RWPE1 (cell line): ENCODE measurements at regions not wholly inside any gene's neighbourhood (a gene's known extent, or its start where the extent isn't known, plus 50 kb on each side); places are given as distances from the start of the nearest gene placed in this dataset.

Experiments
- CTCF ChIA-PET: fragments of 350-600 bp; sonication (Branson Sonifier 250); formaldehyde crosslinking; extraction: SDS; loops from one replicate; lab custom pipeline; 2021; lab: Yijun Ruan, JAX
- POLR2A ChIA-PET: fragments of 400-600 bp; formaldehyde crosslinking; extraction: SDS; loops from one replicate; lab custom pipeline; 2020; ENCODE audit warnings: antibody characterized with exemption; ENCODE audit not compliant: low non-redundant PET; lab: Yijun Ruan, JAX
- DNase-seq: peaks from one replicate; pipeline ENCODE4 v3.0.0; 2012; ENCODE audit warnings: low spot score
- H3K27ac ChIP-seq: fragments of 450-650 bp; 2 replicates; pipeline ENCODE4 v1.5.1; 2017
- TF ChIP-seq, protein P1 (sequence below): fragments of 450-650 bp; conservative IDR thresholded peaks from 2 replicates; pipeline ENCODE4 v1.5.1; 2017; ENCODE audit warnings: low read depth, mild to moderate bottlenecking

DNA sequence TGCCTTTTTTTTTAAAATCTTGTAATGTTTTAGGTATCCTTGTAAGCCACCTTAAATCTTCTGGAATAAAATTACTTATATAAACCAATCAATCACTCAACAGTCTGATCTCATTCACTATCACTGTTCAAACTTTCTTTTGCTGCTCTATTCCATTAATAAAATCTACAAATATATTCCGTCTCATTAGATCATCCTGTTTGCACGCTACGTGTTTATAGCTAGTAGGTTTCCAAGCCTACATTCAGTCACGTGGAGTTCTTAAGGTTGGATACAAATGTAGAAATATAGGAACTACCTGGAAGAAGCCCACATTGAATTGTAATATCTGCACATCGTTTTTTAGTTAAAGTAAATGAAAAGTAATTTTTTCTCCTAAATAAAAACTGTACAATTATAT, 274.8 kb upstream of the CNTN4 start:
- ChIA-PET CTCF (no interaction called here), POLR2A (no interaction called here)
- no peak overlapping the region for H3K27ac ChIP-seq
- TF ChIP-seq, protein P1, sequence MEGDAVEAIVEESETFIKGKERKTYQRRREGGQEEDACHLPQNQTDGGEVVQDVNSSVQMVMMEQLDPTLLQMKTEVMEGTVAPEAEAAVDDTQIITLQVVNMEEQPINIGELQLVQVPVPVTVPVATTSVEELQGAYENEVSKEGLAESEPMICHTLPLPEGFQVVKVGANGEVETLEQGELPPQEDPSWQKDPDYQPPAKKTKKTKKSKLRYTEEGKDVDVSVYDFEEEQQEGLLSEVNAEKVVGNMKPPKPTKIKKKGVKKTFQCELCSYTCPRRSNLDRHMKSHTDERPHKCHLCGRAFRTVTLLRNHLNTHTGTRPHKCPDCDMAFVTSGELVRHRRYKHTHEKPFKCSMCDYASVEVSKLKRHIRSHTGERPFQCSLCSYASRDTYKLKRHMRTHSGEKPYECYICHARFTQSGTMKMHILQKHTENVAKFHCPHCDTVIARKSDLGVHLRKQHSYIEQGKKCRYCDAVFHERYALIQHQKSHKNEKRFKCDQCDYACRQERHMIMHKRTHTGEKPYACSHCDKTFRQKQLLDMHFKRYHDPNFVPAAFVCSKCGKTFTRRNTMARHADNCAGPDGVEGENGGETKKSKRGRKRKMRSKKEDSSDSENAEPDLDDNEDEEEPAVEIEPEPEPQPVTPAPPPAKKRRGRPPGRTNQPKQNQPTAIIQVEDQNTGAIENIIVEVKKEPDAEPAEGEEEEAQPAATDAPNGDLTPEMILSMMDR, result no peak
- DNase-seq, result no peak

GRCh38 chr3:1824359-1824758, 274.3 kb upstream of the CNTN4 start:
- no peak for DNase-seq
- H3K27ac ChIP-seq, result no peak overlapping the region
- ChIA-PET CTCF (interaction anchor here (0.6 kb wide), 1 partner anchor 177 kb away, joined by 4 read pairs; no protein-coding TSS in a partner anchor), POLR2A (no interaction called here)
- TF ChIP-seq, protein P1, result no peak

GRCh38 chr3:1828519-1828918, 270.1 kb upstream of the CNTN4 start:
- CTCF ChIA-PET, result no interaction called here
- TF ChIP-seq, protein P1, result no peak
- POLR2A ChIA-PET, result no interaction called here
- H3K27ac ChIP-seq, result no peak overlapping the region
- no peak for DNase-seq

DNA sequence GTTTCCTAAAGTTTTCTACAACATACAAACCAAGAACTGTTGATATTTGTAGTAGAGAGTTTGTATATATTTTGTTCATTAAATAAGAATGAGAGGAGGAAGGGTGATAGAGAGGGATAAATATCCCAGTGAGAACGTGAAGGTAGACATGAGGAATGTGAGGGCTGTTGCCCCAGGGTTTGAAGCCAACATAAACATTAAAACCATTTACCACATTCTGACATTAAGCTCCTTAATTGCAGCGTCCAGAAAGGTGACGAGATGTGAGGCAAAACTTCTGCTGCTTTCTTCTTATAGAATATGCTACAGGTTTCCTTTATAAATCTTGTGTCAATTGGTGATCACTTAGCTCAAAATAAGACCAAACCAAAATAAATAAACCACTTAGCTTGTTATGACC, 267.8 kb upstream of the CNTN4 start:
- DNase-seq, result no peak
- H3K27ac ChIP-seq, result no peak overlapping the region
- TF ChIP-seq, protein P1, result no peak
- CTCF ChIA-PET, result no interaction called here
- POLR2A ChIA-PET, result no interaction called here

DNA sequence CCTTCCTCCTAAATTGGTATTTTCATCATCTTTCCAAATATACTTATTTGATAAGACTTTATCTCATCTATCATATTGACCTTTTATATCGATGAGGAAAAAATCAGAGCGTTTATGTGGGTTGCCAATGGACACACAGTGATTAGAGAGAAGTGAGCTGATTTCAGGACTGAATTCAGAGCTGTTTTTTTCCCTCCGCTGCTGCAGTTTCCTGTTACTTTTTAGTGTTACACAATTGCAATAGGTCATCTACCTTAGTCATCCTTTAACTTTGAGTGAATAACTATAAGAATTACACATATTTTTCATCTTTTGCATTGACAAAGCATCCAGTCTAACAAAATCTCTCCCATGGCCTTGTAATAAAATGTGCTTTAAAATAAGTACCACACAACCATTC, 266.3 kb upstream of the CNTN4 start:
- H3K27ac ChIP-seq, result no peak overlapping the region
- TF ChIP-seq, protein P1, result no peak
- CTCF ChIA-PET, result interaction anchor here (0.6 kb wide), 1 partner anchor 736 kb away, joined by 5 read pairs; no protein-coding TSS in a partner anchor
- no peak for DNase-seq
- POLR2A ChIA-PET, result no interaction called here

DNA sequence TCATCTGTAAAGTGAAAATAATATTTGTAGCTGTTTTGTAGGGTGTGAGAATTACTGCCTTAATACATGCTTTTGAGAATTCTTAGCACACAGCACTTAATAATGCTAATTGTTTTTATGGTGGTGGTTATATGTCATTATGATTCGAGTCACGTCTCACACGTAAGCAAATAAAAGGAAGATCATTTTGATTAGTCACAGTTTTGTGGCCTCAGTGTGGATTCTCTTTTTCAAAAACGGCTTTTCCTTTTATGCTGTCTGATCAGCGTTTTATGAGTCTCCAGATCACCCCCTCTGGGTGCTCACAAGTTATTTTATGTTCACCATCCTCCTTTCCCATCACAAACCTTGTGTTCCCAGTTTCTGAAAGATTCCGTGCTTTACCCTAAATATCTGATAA, 255.6 kb upstream of the CNTN4 start:
- TF ChIP-seq, protein P1, result no peak
- H3K27ac ChIP-seq, result no peak overlapping the region
- ChIA-PET CTCF (no interaction called here), POLR2A (no interaction called here)
- no peak for DNase-seq

- CTCF ChIA-PET, result no interaction called here
- POLR2A ChIA-PET, result no interaction called here
- no peak for DNase-seq
- TF ChIP-seq, protein P1, result no peak
- H3K27ac ChIP-seq, result no peak overlapping the region
Measured at GRCh38 chr3:1847571-1847970, 251.1 kb upstream of the CNTN4 start.
